HCT116 (cell line): ENCODE measurements at regions not wholly inside any gene's neighbourhood (a gene's known extent, or its start where the extent isn't known, plus 50 kb on each side); places are given as distances from the start of the nearest gene placed in this dataset.

Experiments
- CBX3 ChIP-seq: IDR thresholded peaks from 2 replicates; pipeline ENCODE4 v1.6.1; 2012; ENCODE audit warnings: low read depth
- CEBPB ChIP-seq: IDR thresholded peaks from 2 replicates; pipeline ENCODE4 v1.6.1; 2012; ENCODE audit warnings: low read depth
- ELF1 ChIP-seq: IDR thresholded peaks from 2 replicates; pipeline ENCODE4 v1.6.1; 2012; ENCODE audit warnings: low read depth, borderline replicate concordance
- EZH2 ChIP-seq: fragments of 200-600 bp; sonication (generic); IDR thresholded peaks from 2 replicates; pipeline ENCODE4 v1.6.1; 2017; ENCODE audit warnings: antibody characterized with exemption, mixed run types
- EZH2phosphoT487 ChIP-seq: fragments of 200-600 bp; IDR thresholded peaks from 2 replicates; pipeline ENCODE4 v1.6.1; 2018; ENCODE audit warnings: antibody characterized with exemption, borderline replicate concordance
- FOSL1 ChIP-seq: IDR thresholded peaks from 2 replicates; pipeline ENCODE4 v1.6.1; 2012; ENCODE audit warnings: low read depth
- MAX ChIP-seq: IDR thresholded peaks from 2 replicates; pipeline ENCODE4 v1.6.1; 2012
- POLR2A ChIP-seq: IDR thresholded peaks from 2 replicates; pipeline ENCODE4 v1.7.0; 2011; ENCODE audit warnings: borderline replicate concordance; ENCODE audit not compliant: insufficient read depth, insufficient read length; ENCODE audit errors: extremely low read depth
- POLR2AphosphoS5 ChIP-seq: IDR thresholded peaks from 2 replicates; pipeline ENCODE4 v1.6.1; 2011; ENCODE audit warnings: mild to moderate bottlenecking, low read depth, low read length, moderate library complexity
- REST ChIP-seq: IDR thresholded peaks from 2 replicates; pipeline ENCODE4 v1.6.1; 2012; ENCODE audit warnings: low read depth
- SIN3A ChIP-seq: IDR thresholded peaks from 2 replicates; pipeline ENCODE4 v1.6.1; 2012; ENCODE audit warnings: low read depth
- SRF ChIP-seq: IDR thresholded peaks from 2 replicates; pipeline ENCODE4 v1.6.1; 2012; ENCODE audit warnings: low read depth
- TCF7L2 ChIP-seq: IDR thresholded peaks from 2 replicates; pipeline ENCODE4 v1.7.0; 2011; ENCODE audit warnings: borderline replicate concordance, inconsistent platforms; ENCODE audit not compliant: insufficient read depth, insufficient read length; ENCODE audit errors: extremely low read depth
- TF ChIP-seq, protein P1 (sequence below), 3 experiments: fragments of 200-600 bp in 1 of 3; sonication (generic) in 1 of 3; IDR thresholded peaks in 2 of 3; conservative IDR thresholded peaks in 1 of 3; 2 replicates each; pipeline ENCODE4 v1.5.1; 2012 to 2017; ENCODE audit warnings: low read depth in 2 of 3, low read length in 2 of 3, antibody characterized with exemption in 1 of 3, borderline replicate concordance in 1 of 3, control low read depth in 1 of 3, mild to moderate bottlenecking in 1 of 3, mixed read lengths in 1 of 3, mixed run types in 1 of 3, moderate library complexity in 1 of 3; ENCODE audit not compliant: insufficient read depth in 1 of 3

GRCh38 chr6:139611327-139612134 is 237.1 kb upstream of the CITED2 start:
- no peak for TF ChIP-seq MAX
- TF ChIP-seq POLR2AphosphoS5 = no peak
- no peak for TF ChIP-seq REST
- TF ChIP-seq POLR2A = no peak
- TF ChIP-seq, protein P1, sequence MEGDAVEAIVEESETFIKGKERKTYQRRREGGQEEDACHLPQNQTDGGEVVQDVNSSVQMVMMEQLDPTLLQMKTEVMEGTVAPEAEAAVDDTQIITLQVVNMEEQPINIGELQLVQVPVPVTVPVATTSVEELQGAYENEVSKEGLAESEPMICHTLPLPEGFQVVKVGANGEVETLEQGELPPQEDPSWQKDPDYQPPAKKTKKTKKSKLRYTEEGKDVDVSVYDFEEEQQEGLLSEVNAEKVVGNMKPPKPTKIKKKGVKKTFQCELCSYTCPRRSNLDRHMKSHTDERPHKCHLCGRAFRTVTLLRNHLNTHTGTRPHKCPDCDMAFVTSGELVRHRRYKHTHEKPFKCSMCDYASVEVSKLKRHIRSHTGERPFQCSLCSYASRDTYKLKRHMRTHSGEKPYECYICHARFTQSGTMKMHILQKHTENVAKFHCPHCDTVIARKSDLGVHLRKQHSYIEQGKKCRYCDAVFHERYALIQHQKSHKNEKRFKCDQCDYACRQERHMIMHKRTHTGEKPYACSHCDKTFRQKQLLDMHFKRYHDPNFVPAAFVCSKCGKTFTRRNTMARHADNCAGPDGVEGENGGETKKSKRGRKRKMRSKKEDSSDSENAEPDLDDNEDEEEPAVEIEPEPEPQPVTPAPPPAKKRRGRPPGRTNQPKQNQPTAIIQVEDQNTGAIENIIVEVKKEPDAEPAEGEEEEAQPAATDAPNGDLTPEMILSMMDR (IDR thresholded peaks at IDR 0.05 in 2 of 3, conservative IDR thresholded peaks at IDR 0.05 in 1 of 3; ENCODE audit: borderline replicate concordance in 1 of 3, insufficient read depth in 1 of 3, low read depth in 2 of 3, low read length in 2 of 3) = no peak
- no peak for TF ChIP-seq EZH2phosphoT487
- TF ChIP-seq EZH2 = no peak
- no peak for TF ChIP-seq CEBPB
- TF ChIP-seq CBX3 = no peak
- TF ChIP-seq ELF1 = no peak
- TF ChIP-seq FOSL1 = no peak
- TF ChIP-seq SIN3A = no peak
- no peak for TF ChIP-seq TCF7L2
- TF ChIP-seq SRF = no peak
